ENCODE measurements at regions not wholly inside any gene's neighbourhood (a gene's known extent, or its start where the extent isn't known, plus 50 kb on each side); places are given as distances from the start of the nearest gene placed in this dataset.
"Not testable (repeated sequence)": the region's sequence is repeated elsewhere in the genome, so short reads cannot be mapped to it uniquely, and the experiment has no call there.

DNA sequence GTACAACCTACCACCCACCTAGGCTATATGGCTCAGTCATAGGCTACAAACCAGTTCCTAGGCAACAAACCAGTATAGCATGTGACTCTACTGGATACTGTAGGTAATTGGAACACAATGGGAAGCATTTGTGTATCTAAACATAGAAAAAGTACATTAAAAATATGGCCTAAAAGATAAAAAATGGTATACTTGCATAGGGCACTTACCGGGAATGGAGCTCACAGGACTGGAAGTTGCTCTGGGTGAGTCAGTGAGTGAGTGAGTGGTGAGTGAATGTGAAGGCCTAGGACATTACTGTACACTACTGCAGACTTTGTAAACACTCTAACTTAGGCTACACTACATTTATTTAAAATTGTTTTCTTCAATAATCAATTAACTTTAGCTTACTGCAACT is 139.2 kb upstream of the RBPJ start:
- no peak for DNase-seq

DNA sequence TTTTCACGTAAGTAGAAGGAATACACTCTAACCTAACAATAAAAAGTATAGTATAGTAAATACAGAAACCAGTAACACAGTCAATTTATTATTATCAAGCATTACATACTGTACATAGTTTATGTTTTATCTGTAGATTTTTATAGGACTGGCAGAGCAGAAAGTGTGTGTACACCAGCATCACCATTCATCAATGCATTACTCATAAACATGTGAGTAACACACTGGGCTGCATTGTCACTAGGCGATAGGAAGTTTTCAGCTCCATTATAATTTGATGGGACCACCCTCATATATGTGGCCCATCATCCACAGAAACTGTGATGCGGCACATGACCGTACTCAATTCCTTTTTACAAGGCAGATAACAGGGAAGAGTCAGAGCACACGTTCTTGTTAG is 137.8 kb upstream of the RBPJ start:
- DNase-seq, result no peak

DNA sequence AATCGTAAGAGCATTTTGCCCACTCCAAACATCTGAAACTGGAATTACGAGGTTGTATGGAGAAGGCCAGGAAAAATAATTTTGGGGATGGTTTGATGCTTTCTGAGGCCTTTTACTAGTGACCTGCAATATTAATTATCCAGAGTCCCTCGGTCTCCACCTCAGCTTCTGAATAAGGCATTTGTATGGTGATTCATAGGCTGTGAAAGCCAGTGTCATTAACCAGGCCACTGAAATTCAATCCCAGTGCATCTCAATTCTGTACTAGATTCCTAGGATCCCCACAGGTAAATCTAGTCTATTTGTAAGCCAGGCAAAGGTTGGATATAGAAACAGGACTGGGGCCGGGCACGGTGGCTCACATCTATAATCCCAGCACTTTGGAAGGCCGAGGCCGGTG is 135.4 kb upstream of the RBPJ start:
- DNase-seq, result no peak

DNA sequence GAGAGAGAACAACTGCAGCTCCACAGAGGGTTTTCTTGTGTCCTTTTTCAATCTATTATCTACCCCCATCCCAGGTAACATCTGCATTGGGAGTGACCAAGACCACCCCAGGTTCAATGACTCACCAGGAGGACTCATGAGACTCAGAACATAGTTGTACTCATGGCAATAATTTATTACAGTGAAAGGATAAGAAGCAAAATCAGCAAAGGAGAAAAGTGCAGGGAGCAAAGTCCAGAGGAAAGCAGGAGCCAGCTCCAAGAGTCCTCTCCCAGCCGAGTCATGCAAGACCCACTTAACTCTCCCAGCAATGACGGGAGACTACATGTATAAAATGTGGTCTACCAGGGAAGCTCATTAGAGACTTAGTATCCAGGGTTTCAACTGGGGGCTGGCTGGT is 129.5 kb upstream of the RBPJ start:
- DNase-seq, result no peak

DNA sequence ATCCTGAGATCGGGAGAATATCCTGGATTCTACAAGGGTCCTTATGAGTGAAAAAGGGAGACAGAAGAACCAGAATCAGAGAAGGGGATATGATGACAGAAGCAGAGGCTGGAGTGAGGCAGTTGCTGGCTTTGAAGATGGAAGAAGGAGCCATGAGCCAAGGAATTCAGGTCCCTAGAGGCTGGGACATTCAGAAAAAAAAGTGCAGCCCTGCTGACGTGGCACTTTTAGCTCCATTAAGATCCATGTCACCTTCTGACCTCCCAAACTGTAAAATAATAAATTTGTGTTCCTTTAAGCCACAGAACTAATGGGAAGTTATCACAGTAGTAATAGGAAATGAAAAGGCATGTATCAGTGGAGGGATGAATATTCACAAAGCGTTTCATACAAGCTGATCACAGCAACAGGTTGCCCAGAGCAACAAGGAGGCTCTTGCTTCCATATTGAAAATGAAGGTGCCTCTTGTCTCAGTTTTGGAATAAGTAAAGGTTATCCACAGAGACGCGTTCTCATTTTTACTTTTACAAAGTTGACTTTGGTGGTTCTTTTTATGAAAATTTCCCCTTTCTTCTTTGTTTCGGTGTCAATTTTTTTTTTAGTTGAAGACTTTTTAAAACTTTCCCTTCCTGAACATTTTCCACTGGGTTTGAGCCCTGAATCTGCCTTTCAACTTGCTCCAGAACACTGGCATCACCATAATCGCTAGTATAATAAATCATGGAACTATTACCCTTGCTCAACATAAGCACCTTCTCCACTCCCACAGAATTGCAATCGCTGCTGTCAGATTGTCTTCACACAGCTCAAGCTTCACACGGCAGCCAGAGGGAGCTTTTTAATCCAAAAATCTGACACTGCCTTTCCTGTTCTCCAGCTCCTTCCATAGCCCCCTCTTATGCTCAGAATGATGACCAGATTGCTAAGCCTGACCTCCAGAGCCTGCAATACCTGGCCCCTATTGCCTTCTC is 127.6 kb upstream of the RBPJ start:
- DNase-seq, result no peak

DNA sequence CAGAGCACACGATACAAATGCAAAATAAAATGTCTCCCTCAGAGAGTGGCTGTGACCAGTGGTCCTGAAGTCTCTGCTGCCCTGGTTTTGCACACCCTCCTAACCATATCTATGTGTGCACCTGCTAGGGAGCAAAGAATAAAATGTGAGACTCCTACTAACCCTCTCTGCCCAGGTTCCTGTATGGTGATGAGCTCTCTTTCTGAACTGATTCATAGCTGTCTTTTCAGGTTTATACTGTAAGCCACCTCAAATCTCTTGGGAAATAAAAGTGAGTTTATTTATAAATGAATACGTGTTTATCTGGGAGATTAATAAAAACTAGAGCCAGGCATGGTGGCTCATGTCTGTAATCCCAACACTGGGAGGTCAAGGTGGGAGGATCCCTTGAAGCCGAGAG is 126.0 kb upstream of the RBPJ start:
- DNase-seq, result no peak

DNA sequence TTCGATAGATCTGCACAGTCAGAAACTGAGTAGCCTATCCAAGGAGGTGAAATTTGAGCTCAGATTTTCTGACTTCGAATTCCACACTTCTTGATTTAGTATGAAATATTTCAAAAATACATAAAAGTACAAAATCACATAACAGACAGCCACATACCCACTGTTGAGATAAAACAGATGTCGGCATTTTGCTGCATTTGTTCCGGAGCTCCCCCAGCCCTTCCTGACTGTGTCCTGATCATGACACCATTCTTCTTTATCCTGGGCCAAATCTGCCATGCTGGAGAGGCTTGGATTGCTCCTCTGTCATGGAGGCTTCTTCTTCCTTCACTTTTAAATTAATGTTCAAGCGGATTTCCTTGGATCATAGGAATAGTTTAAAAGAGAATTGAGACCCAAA is 124.2 kb upstream of the RBPJ start:
- DNase-seq, result no peak

DNA sequence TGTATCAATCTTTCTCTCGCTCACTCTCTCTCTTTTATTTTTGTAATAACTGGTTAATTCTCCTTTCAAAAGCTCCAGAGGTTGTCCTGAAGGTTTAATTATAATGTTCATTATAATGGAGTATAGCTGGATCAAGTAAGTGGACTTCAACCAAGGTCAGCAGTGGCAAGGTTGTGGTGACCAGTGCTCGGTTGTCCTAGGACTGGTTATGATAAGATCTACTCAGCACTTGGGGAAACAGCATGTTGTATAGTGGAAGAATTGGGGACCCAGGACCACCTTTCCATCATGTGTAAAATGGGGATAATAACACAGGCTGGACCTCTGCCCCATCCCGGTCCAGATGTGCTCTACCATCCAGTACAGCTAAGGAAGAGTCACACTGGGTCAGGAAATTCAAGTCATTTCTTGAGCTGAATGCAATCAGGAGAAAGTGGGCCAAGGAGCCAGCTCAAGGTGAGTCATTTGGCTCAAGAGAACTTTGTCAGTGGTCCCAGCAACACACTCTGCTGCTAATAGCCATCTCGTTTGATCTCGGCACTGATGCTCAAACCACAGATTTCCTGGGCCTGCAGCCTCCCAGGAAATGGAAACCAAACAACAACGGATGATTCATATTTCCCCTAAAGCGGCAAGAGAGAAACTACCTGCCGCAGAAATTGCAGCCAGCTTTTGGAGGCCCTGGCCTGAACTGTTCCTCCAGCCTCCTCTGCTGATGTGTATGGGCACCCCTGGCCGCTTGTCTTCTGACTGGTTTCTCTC is 123.6 kb upstream of the RBPJ start:
- no peak for DNase-seq

DNA sequence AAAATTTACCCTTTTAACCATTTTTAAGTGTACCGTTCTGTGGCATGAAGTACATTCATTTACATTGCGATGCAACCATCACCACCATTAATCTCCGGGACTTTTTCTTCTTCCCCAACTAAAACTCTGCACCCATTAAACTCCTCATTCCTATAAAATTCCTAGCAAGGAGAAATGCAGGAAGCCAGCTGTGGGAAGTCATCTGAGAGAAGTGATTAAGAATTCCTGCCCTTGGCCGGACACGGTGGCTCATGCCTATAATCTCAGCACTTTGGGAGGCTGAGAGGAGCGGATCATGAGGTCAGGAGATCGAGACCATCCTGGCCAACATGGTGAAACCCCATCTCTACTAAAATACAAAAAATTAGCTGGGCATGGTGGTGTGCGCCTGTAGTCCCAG is 121.9 kb upstream of the RBPJ start:
- DNase-seq, result not testable (repeated sequence)

DNA sequence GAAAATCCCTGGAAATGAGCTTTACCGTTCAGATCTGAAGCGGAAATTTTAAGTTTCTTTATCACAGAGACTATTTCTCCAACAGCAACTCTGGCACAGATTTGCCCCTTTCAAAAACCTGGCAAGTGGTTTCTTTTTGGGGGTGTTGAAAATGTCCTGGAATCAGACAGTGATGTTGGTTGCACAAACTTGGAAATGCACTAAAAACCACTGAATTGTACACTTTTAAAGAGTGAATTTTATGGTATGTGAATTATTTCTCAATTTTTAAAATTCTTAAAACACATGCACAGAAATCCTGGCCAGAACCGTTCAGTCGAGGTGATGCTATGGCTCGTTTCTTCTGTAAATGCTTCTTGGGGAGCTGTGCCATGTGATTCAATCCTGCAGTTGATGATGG is 121.2 kb upstream of the RBPJ start:
- DNase-seq, result no peak

DNA sequence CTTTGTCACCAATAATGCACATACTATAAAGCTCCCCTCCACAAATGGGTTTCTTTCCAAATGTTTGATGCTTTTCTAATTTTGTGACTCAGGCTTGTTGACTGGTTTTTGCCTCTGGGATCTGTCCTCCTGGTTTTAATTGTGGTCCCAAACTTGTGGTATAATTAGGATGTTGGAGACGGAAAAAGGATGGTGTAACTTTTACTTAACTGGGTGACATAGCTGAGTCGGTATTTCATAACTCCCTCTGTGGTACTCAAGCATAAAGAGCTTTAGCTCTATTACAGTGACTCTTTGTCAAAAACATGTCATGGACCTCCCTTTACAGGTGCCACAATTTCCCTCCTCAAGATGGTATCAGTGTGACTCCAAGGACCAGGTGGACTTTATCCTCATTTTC is 119.7 kb upstream of the RBPJ start:
- DNase-seq, result no peak

DNA sequence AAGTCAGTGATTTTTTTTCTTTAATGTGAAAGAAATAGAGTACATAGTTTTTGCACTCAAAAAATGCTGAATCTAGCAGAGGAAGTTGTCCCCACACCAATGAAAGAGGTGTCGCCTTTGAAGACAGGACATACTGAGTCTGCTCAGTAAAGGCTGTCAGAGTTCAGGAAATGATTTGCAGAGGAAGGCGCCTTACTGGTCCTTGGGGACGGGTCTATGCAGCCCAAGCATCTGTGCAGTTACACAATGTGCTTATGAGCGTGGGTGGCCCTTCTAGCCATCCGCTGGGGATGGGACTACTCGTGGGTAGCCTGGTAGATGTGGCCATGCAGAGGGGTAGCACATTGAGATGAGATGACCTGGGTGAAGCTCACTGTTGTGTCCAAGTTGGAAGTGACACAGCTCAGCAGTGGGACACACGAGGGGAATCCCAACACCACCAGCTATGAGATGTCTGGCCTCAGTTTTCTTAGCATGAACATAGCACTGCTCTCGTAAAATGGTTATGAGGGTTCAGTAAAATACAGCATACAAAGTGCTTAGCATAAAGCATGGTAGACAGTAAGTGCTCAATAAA is 116.5 kb upstream of the RBPJ start:
- DNase-seq, result no peak

DNA sequence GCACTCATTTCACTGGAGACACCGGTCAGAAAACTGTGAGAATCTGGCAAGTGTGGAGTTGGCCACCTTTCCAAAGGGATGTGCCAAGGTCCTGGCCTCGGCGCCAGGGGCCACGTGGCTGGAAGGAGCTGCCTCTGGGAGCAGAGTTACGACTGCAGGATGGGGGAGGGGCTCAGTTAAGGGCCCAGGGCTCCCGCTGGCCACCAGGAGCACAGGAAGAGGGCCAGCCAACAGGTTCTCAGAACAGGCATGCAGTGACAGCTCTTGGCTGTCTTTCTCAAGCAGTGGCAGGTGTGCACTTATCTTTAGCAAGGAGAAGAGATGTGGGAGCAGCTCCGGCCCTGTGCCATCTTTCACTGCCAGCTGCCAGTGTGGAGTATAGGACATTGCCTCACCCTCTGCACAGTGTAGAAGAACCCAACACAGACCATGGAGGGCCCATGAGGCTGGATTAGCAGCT is 115.9 kb upstream of the RBPJ start:
- peak; percentile 62 for DNase-seq

DNA sequence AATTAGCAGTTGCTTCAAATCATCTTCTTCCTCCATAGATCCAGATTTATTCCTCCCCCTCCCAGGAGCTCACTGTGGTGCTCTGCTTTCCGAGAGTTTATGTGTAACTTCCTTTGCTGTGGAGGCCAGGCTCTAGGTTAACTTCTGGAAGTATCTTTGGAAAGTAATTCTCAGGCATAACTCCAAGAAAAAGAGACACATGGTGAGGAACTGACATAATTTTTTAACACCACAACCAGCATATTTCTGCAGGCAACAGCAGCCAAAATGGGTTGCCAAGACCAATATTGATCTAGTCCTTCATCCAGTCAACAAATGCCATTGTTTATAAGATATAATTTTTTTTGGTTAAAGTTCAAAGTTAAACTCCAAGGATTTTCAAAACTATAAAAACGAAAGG is 114.5 kb upstream of the RBPJ start:
- peak; percentile 77 for DNase-seq

DNA sequence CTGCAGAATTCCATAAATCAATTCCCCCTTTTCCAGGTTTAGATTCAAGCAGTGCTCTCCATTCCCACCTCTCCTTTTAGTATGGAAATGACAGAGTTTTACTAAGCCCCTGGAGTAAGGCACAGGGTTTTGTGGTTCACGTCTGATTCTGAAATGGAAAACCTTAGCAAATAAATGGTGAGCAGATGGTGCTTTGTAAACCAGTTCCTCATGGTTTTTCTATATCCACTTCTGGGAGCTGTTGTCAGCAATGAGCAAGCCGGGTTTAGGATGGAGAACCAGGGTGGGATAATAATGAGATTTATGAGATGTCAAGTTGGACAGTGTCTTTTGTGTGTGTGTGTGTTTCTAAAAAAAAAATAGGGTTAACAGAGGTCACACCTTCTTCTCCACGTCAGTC is 113.8 kb upstream of the RBPJ start:
- DNase-seq, result no peak

DNA sequence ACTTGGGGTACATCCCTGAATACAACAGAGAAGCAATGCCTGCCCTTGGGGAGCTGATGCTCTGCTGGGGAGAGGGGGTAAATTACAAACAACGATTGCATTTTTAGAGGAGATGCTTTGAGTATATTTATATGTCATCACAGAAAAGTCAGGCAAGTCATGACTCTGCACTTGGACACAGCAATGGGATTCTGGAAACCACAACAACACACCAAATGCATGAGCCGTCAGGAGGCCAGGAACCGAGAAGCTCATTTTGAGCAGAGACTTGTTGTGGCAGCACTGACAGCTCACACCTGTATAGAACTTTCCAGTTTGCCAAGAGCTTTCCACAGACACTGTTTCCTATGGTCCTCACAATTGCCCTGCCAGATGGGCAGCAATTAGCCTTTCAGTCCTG is 113.2 kb upstream of the RBPJ start:
- DNase-seq, result no peak

DNA sequence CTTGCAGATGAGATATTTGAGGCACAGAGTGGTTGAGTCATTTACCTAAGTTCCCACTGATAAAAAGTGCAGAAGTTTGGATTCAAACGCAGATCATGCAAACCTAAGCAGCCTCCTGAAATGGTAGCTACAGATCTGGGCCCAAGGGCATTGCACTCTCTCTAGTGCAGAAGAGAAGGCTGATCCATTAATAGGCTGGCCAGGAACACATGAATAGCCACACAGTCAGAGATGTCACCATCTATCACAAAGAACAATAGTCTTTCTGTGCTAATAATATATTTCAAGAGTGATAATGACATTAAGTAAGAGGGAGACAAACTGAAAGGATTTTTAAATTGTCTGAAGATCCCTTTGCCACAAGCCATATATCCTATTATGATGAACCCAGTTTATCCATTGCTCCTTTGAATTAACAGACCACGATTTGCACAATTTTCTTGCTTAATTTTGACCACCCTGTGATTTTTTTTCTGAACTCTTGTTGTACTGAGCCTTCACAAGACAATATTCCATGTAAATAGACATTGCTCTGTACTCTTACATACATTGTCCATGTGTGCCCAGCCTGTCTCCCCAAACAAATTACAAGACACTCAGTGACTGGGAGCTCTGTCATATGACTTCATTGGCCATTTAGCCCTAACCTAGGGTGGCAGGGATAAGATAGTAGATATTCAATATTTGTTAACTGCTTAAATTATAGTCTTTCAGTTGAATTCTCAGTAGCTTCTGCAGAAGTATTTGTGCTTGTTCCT is 112.4 kb upstream of the RBPJ start:
- no peak for DNase-seq

DNA sequence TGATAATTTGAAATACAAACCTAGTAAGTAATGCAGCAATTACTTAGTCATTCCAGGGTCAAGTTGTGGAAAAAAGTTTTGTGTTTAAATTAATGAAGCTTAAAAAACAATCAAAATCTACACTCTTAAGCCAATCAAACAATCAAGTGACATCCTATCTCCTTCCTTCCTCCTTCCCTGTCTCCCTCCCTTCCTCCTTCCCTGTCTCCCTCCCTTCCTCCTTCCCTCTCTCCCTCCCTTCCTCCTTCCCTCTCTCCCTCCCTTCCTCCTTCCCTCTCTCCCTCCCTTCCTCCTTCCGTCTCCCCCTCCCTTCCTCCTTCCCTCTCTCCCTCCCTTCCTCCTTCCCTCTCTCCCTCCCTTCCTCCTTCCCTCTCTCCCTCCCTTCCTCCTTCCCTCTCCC is 111.4 kb upstream of the RBPJ start:
- DNase-seq, result not testable (repeated sequence)

DNA sequence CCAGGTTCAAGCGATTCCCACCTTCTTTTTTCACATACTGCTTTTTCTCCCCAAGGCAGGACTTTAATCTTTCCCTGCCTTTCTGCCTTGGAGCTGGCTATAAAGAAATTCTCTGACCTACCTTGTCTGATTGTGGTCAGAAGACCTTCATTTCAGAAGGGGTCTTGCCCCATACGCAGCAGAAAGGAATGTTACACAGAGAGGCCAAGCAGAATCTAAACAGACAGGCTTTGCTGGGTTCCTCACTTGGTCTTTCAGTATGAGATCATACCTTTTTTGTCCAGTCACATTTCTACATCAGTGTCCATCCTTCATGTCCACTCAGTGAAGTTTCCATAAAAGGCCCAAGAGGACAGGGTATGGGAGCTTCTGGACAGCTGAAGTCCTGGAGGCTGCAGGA is 108.3 kb upstream of the RBPJ start:
- DNase-seq, result no peak

DNA sequence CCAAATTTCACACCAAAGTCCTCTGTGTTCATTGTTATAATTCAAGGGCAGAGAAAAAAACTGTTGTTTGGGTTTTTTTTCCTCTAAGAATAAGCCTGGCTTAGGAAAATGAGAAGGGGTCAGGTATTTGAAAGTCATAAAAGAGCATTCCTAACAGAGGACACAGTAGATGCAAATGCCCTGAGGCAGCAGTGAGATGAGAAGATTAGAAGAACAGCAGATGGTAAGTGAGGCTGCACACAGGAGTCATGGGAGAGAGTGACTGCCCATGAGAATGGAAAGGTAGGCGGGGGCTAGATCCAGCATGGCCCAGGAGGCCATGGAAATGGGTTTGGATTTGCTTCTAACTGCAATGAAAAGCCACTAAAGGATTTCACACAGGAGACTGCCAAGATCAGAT is 107.5 kb upstream of the RBPJ start:
- DNase-seq, result no peak

DNA sequence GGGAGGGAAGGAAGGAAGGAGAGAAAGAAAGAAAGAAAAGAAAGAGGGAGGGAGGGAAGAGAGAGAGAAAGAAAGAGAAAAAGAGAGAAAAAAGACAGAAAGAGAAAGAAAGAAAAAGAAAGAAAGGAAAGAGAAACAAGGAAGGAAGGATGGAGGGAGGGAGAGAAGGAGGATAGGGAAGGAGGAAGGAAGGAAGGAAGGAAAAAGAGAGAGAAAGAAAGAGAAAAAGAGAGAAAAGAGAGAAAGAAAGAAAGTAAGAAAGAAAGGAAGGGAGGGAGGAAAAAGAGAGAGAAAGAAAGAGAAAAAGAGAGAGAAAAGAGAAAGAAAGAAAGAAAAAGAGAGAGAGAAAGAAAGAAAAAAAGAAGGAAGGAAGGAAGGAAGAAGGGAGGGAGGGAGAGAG is 105.8 kb upstream of the RBPJ start:
- DNase-seq, result no peak

DNA sequence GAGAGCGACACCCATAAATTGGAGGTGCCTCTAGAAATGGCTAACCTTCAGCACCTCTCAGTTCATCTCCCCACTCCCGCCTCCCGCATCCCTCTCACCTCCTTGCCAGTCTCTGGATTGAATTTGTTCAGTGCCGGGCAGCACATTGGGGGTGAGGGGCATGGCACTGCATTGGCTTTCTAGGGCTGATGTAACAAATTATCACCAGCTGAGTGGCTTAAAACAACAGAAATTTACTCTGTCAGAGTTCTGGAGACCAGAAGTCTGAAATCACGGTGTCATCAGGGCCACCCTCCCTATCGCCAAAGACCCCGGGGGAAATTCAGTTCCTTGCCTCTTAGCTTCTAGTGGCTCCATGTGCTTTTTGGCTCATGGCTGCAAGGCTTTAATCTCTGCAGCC is 105.1 kb upstream of the RBPJ start:
- no peak for DNase-seq

DNA sequence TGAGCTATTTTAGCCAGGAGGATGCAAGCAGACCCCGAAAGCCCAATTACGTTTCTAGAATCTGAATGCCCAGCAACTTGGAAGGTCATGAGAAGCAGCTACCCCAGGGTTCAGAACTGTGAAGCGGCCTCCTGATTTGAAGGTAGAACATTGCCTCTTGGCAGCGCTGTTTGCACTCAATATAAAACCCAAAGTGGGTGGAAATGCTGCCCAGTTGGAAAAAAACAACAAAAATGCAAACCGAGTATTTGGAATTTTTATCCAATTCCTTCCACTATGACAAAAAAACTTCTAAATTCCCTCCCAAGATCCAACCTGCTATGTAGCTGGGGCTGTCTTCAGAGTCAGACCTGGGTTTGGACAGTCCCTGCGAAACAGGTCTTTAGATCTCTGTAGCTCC is 103.3 kb upstream of the RBPJ start:
- DNase-seq, result no peak

Data from right hindlimb (tissue), 1 donor.